Body of pancreas (tissue), 4 donors: ENCODE measurements at regions not wholly inside any gene's neighbourhood (a gene's known extent, or its start where the extent isn't known, plus 50 kb on each side); places are given as distances from the start of the nearest gene placed in this dataset.

Source experiments
- POLR2A ChIP-seq, 3 donors: fragments of 450-650 bp; IDR thresholded peaks; one replicate each; pipeline ENCODE4 v1.6.1; 2016; ENCODE audit warnings: antibody characterized with exemption in 3 of 3, mild to moderate bottlenecking in 2 of 3
- TF ChIP-seq, protein P1 (sequence below), 7 experiments: fragments of 450-650 bp in 4 of 7; fragments of 200-600 bp in 3 of 7; sonication (generic) in 3 of 7; IDR thresholded peaks; one replicate each; pipeline ENCODE4 v1.5.1; 2016 to 2019; ENCODE audit warnings: antibody characterized with exemption in 7 of 7

DNA sequence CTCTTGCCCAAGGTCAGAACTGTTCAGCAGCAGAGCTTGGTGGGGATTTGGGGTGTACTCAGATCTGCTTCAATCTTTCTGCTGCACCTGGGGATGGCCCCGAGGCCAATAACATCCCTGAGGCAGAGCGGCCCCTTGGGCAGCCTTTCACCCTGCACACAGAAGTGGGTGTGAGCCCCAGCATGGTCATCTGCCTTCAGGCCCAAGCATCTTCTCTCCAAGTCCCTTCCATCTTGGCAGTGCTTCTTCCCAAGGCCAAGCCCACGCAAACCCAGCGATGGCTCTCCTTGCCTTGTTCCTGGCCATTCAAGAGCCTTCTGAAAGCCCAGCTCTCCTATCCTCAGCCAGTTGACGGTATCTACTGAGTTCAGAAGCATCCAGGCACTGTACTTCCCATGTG lies 172.9 kb downstream of the INHBB start:
- TF ChIP-seq, protein P1, sequence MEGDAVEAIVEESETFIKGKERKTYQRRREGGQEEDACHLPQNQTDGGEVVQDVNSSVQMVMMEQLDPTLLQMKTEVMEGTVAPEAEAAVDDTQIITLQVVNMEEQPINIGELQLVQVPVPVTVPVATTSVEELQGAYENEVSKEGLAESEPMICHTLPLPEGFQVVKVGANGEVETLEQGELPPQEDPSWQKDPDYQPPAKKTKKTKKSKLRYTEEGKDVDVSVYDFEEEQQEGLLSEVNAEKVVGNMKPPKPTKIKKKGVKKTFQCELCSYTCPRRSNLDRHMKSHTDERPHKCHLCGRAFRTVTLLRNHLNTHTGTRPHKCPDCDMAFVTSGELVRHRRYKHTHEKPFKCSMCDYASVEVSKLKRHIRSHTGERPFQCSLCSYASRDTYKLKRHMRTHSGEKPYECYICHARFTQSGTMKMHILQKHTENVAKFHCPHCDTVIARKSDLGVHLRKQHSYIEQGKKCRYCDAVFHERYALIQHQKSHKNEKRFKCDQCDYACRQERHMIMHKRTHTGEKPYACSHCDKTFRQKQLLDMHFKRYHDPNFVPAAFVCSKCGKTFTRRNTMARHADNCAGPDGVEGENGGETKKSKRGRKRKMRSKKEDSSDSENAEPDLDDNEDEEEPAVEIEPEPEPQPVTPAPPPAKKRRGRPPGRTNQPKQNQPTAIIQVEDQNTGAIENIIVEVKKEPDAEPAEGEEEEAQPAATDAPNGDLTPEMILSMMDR (IDR thresholded peaks at IDR 0.05): no peak
- TF ChIP-seq POLR2A (IDR thresholded peaks at IDR 0.05): no peak
